ENCODE measurements at regions not wholly inside any gene's neighbourhood (a gene's known extent, or its start where the extent isn't known, plus 50 kb on each side); places are given as distances from the start of the nearest gene placed in this dataset.
"Not testable (repeated sequence)": the region's sequence is repeated elsewhere in the genome, so short reads cannot be mapped to it uniquely, and the experiment has no call there.

GRCh38 chr3:164406281-164406680 lies 672.0 kb downstream of the SI start:
- CTCF ChIA-PET, result no interaction called here

GRCh38 chr3:164401923-164402322 lies 676.4 kb downstream of the SI start:
- Histone ChIP-seq H3K4me3 (ENCODE audit: low read depth, low read length) (no peak overlapping the region), H3K36me3 (ENCODE audit: control insufficient read depth, insufficient read depth, low read length) (no peaks in the 10 kb centered on the region), H3K27me3 (ENCODE audit: control insufficient read depth, insufficient read depth, low read length) (no peaks in the 10 kb centered on the region)
- TF ChIP-seq CTCF (IDR thresholded peaks at IDR 0.05; ENCODE audit: insufficient read depth, low read depth, low read length), result no peak
- POLR2A ChIA-PET, result no interaction called here
- CTCF ChIA-PET, result no interaction called here
- DNase-seq (ENCODE audit: low read depth), result no peak

More at GRCh38 chr3:164406281-164406680, 672.0 kb downstream of the SI start:
- H3K4me3 ChIP-seq (ENCODE audit: low read depth, low read length), result no peak overlapping the region
- no peak for DNase-seq (ENCODE audit: low read depth)
- POLR2A ChIA-PET, result no interaction called here
- H3K36me3 ChIP-seq (ENCODE audit: control insufficient read depth, insufficient read depth, low read length), result no peaks in the 10 kb centered on the region
- TF ChIP-seq CTCF (IDR thresholded peaks at IDR 0.05; ENCODE audit: insufficient read depth, low read depth, low read length), result no peak
- H3K27me3 ChIP-seq (ENCODE audit: control insufficient read depth, insufficient read depth, low read length), result no peaks in the 10 kb centered on the region

GRCh38 chr3:164401440-164401839 lies 676.9 kb downstream of the SI start:
- H3K36me3 ChIP-seq (ENCODE audit: control insufficient read depth, insufficient read depth, low read length); POLR2A ChIA-PET; CTCF ChIA-PET; H3K27me3 ChIP-seq (ENCODE audit: control insufficient read depth, insufficient read depth, low read length); DNase-seq (ENCODE audit: low read depth); H3K4me3 ChIP-seq (ENCODE audit: low read depth, low read length): not testable (repeated sequence)

GRCh38 chr3:164397462-164397861 lies 680.8 kb downstream of the SI start:
- DNase-seq (ENCODE audit: low read depth), result no peak
- Histone ChIP-seq H3K4me3 (ENCODE audit: low read depth, low read length) (no peak overlapping the region), H3K27me3 (ENCODE audit: control insufficient read depth, insufficient read depth, low read length) (no peaks in the 10 kb centered on the region), H3K36me3 (ENCODE audit: control insufficient read depth, insufficient read depth, low read length) (no peaks in the 10 kb centered on the region)
- no peak for TF ChIP-seq CTCF (IDR thresholded peaks at IDR 0.05; ENCODE audit: insufficient read depth, low read depth, low read length)
- ChIA-PET CTCF (no interaction called here), POLR2A (no interaction called here)

- TF ChIP-seq CTCF (IDR thresholded peaks at IDR 0.05; ENCODE audit: insufficient read depth, low read depth, low read length), result no peak
- CTCF ChIA-PET, result no interaction called here
- POLR2A ChIA-PET, result no interaction called here
Measured at GRCh38 chr3:164393171-164393570, 685.1 kb downstream of the SI start.

GRCh38 chr3:164390046-164390445 lies 688.2 kb downstream of the SI start:
- DNase-seq (ENCODE audit: low read depth), result no peak
- no peaks in the 10 kb centered on the region for H3K36me3 ChIP-seq (ENCODE audit: control insufficient read depth, insufficient read depth, low read length)
- H3K27me3 ChIP-seq (ENCODE audit: control insufficient read depth, insufficient read depth, low read length), result no peaks in the 10 kb centered on the region
- ChIA-PET CTCF (no interaction called here), POLR2A (no interaction called here)
- TF ChIP-seq CTCF (IDR thresholded peaks at IDR 0.05; ENCODE audit: insufficient read depth, low read depth, low read length), result no peak
- H3K4me3 ChIP-seq (ENCODE audit: low read depth, low read length), result no peak overlapping the region

More at GRCh38 chr3:164393171-164393570, 685.1 kb downstream of the SI start:
- no peaks in the 10 kb centered on the region for H3K36me3 ChIP-seq (ENCODE audit: control insufficient read depth, insufficient read depth, low read length)
- no peaks in the 10 kb centered on the region for H3K27me3 ChIP-seq (ENCODE audit: control insufficient read depth, insufficient read depth, low read length)
- H3K4me3 ChIP-seq (ENCODE audit: low read depth, low read length), result no peak overlapping the region
- no peak for DNase-seq (ENCODE audit: low read depth)
